Hepatocyte (in vitro differentiated cells): ENCODE measurements at regions not wholly inside any gene's neighbourhood (a gene's known extent, or its start where the extent isn't known, plus 50 kb on each side); places are given as distances from the start of the nearest gene placed in this dataset.
A peak's percentile ranks its signal among the peaks of the same experiment; 100 is the strongest.

Source experiments
- DNase-seq: peaks from one replicate; pipeline ENCODE4 v3.0.0-alpha.2; 2016; ENCODE audit warnings: low spot score
- H2AFZ ChIP-seq: fragments of 200-600 bp; sonication (generic); 2 replicates; pipeline ENCODE4 v1.6.0; 2016; ENCODE audit warnings: antibody characterized with exemption, mild to moderate bottlenecking
- H3K27ac ChIP-seq: fragments of 200-600 bp; sonication (generic); 2 replicates; pipeline ENCODE4 v1.5.1; 2016; ENCODE audit warnings: mild to moderate bottlenecking
- H3K27me3 ChIP-seq: fragments of 200-600 bp; sonication (generic); 2 replicates; pipeline ENCODE4 v1.6.1; 2016
- H3K36me3 ChIP-seq: fragments of 200-600 bp; sonication (generic); replicated peaks from 2 replicates; pipeline ENCODE4 v1.5.1; 2016; ENCODE audit warnings: low read depth; ENCODE audit not compliant: insufficient read depth
- H3K4me1 ChIP-seq: fragments of 200-600 bp; sonication (generic); 2 replicates; pipeline ENCODE4 v1.5.1; 2016; ENCODE audit warnings: mild to moderate bottlenecking, moderate library complexity; ENCODE audit not compliant: insufficient read depth
- H3K4me2 ChIP-seq: fragments of 200-600 bp; sonication (generic); 2 replicates; pipeline ENCODE4 v1.6.0; 2016
- H3K4me3 ChIP-seq: fragments of 200-600 bp; sonication (generic); 2 replicates; pipeline ENCODE4 v1.5.1; 2016; ENCODE audit warnings: mild to moderate bottlenecking
- H3K79me2 ChIP-seq: fragments of 200-600 bp; sonication (generic); 2 replicates; pipeline ENCODE4 v1.6.0; 2017; ENCODE audit warnings: mild to moderate bottlenecking
- H3K9me2 ChIP-seq: fragments of 200-600 bp; sonication (generic); replicated peaks from 2 replicates; pipeline ENCODE4 v1.6.0; 2017; ENCODE audit warnings: mild to moderate bottlenecking; ENCODE audit not compliant: insufficient read depth
- H3K9me3 ChIP-seq: fragments of 200-600 bp; sonication (generic); 2 replicates; pipeline ENCODE4 v1.5.1; 2016; ENCODE audit warnings: low read depth, mild to moderate bottlenecking
- H4K20me1 ChIP-seq: fragments of 200-600 bp; sonication (generic); 2 replicates; pipeline ENCODE4 v1.6.0; 2016; ENCODE audit warnings: mild to moderate bottlenecking; ENCODE audit not compliant: insufficient read depth, poor library complexity, severe bottlenecking
- EZH2 ChIP-seq: fragments of 200-600 bp; sonication (generic); IDR thresholded peaks from 2 replicates; pipeline ENCODE4 v1.6.1; 2016; ENCODE audit warnings: antibody characterized with exemption, mild to moderate bottlenecking, borderline replicate concordance
- EZH2phosphoT487 ChIP-seq: fragments of 200-600 bp; sonication (generic); IDR thresholded peaks from one replicate; pipeline ENCODE4 v1.6.1; 2018; ENCODE audit warnings: antibody characterized with exemption, mild to moderate bottlenecking, low read depth, moderate library complexity; ENCODE audit not compliant: unreplicated experiment, severe bottlenecking
- WGBS: methylation state at CpG from one replicate; pipeline ENCODE4 v1.1.6; 2016; ENCODE audit warnings: low lambda C conversion rate; ENCODE audit errors: missing lambda C conversion rate; 5-methylcytosine and 5-hydroxymethylcytosine counted together
- TF ChIP-seq, protein P1 (sequence below): fragments of 200-600 bp; sonication (generic); IDR thresholded peaks from 2 replicates; pipeline ENCODE4 v1.5.1; 2016; ENCODE audit warnings: antibody characterized with exemption, mild to moderate bottlenecking; ENCODE audit not compliant: poor library complexity

DNA sequence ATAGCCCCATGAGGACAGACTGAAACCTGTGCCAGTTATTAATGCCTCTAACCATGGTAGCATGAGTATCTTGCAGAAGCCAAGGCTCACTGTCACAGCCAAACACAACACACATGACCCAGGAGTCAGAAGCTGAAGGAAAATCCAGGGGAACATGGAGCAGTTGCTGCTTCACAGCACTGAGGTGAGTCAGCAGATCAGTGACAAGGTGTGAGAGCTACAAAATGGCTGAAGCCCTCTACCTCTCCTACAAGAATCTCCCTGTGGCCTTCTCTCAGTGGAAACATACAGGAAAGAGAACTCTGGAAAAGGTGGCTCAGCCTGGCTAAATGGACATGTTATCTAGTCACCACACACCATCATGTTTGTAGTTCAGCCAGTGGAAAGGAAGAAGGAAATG is 93.5 kb downstream of the NAB1 start:
- TF ChIP-seq, protein P1, sequence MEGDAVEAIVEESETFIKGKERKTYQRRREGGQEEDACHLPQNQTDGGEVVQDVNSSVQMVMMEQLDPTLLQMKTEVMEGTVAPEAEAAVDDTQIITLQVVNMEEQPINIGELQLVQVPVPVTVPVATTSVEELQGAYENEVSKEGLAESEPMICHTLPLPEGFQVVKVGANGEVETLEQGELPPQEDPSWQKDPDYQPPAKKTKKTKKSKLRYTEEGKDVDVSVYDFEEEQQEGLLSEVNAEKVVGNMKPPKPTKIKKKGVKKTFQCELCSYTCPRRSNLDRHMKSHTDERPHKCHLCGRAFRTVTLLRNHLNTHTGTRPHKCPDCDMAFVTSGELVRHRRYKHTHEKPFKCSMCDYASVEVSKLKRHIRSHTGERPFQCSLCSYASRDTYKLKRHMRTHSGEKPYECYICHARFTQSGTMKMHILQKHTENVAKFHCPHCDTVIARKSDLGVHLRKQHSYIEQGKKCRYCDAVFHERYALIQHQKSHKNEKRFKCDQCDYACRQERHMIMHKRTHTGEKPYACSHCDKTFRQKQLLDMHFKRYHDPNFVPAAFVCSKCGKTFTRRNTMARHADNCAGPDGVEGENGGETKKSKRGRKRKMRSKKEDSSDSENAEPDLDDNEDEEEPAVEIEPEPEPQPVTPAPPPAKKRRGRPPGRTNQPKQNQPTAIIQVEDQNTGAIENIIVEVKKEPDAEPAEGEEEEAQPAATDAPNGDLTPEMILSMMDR, result no peak
- TF ChIP-seq EZH2 (no peak), EZH2phosphoT487 (no peak)
- no peaks in the 10 kb centered on the region for H3K36me3 ChIP-seq
- H3K4me1 ChIP-seq, result no peaks in the 10 kb centered on the region
- no peak overlapping the region for H3K4me3 ChIP-seq
- no peaks in the 10 kb centered on the region for H3K79me2 ChIP-seq
- no peak overlapping the region for H3K27ac ChIP-seq
- no peak for DNase-seq
- H4K20me1 ChIP-seq, result no peaks in the 10 kb centered on the region
- H3K9me2 ChIP-seq, result no peaks in the 10 kb centered on the region
- no peaks in the 10 kb centered on the region for H3K9me3 ChIP-seq
- H3K4me2 ChIP-seq, result no peak overlapping the region
- H3K27me3 ChIP-seq, result no peaks in the 10 kb centered on the region
- no peak overlapping the region for H2AFZ ChIP-seq

DNA sequence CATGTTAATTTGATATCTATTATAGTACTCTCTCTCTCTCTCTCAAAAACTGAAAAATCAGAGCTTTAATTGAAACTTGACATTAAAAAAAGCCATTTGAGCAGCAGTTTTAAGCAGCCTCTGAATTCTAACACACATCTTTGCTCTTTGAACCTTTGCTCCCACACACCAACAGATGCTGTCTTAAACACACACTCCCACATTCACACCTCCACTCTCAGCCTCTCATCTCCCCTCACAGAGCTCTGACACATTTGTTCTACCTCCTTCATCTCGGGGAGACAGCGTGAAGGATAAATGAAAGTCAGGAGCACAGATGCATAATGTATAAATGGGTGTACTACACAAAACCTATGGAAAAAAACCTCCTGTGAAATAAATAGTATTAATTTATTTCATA is 95.2 kb downstream of the NAB1 start:
- Histone ChIP-seq H3K9me2 (no peaks in the 10 kb centered on the region), H3K4me1 (no peaks in the 10 kb centered on the region), H3K4me3 (no peak overlapping the region), H4K20me1 (no peaks in the 10 kb centered on the region), H3K27me3 (no peaks in the 10 kb centered on the region), H3K79me2 (no peaks in the 10 kb centered on the region), H3K9me3 (no peaks in the 10 kb centered on the region), H2AFZ (no peak overlapping the region), H3K4me2 (no peak overlapping the region), H3K36me3 (no peaks in the 10 kb centered on the region), H3K27ac (no peak overlapping the region)
- TF ChIP-seq, protein P1, result no peak
- TF ChIP-seq EZH2phosphoT487 (no peak), EZH2 (no peak)
- DNase-seq, result no peak
- WGBS, result 50% methylated on average over 2 of the region's 2 CpGs

DNA sequence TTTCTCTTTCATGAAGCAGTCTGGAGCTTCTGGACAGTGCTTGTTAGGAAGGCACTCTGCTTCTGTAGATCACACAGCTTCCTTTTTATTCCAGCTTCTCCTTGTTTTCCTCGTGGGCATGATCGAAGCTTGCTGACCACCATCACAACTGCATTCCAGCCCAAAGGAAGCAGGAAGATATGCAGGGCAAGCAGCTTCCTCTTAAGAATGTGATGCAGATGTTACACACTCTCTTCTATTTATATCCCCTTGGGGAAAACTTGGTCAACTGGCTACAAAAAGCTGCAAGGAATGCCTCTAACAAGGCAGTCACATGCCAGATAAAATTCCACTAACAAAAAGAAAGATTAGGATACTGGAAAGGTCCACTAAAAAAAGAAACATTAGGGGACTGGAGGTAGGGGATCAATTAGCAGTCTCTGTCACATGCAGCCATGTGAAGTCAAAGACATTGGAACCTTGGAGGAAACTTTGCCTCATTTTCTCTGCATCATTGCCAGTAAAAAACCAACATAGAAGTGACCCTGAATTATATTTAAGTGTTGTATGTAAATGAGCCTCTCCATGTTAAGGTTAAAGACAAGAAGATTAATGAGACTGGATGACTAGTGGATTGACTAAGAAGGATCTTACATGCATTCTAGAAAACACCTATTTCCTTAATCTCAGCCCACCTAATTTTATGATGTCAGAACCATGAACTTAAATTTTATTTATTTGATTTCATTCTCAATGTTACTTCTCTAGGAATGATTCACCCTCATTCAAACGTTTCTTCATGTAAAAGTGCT is 98.3 kb downstream of the NAB1 start:
- Histone ChIP-seq H3K36me3 (no peaks in the 10 kb centered on the region), H3K79me2 (no peaks in the 10 kb centered on the region), H3K4me2 (no peak overlapping the region), H4K20me1 (no peaks in the 10 kb centered on the region), H3K4me1 (no peaks in the 10 kb centered on the region), H3K27me3 (no peaks in the 10 kb centered on the region), H2AFZ (peak overlapping the region; percentile 17), H3K4me3 (no peak overlapping the region), H3K9me3 (no peaks in the 10 kb centered on the region), H3K27ac (no peak overlapping the region), H3K9me2 (no peaks in the 10 kb centered on the region)
- no peak for TF ChIP-seq EZH2phosphoT487
- TF ChIP-seq EZH2, result no peak
- TF ChIP-seq, protein P1, result no peak
- WGBS, result 55% methylated on average over 3 of the region's 3 CpGs
- DNase-seq, result no peak

DNA sequence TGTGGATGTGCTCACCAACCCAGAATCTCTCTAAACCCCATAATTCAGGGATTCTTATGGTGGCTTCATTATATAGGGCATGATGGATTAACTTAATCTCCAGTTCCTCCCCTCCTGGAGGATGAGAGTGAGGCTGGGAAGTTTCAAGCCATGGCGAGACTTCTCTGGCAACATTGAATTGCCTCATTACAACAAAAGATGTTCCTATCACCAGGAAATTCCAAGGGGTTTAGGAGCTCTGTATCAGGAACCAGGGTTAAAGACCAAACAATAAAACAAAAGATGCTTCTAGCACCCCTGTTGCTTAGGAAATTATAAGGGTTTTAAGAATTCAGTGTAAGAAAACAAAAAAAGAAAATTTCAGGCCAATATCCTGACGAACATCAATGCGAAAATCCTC is 100.1 kb downstream of the NAB1 start:
- no peaks in the 10 kb centered on the region for H4K20me1 ChIP-seq
- no peaks in the 10 kb centered on the region for H3K36me3 ChIP-seq
- no peak for DNase-seq
- no peaks in the 10 kb centered on the region for H3K9me2 ChIP-seq
- H3K4me1 ChIP-seq, result no peaks in the 10 kb centered on the region
- no peaks in the 10 kb centered on the region for H3K27me3 ChIP-seq
- H3K4me2 ChIP-seq, result no peak overlapping the region
- TF ChIP-seq, protein P1, result no peak
- no peak for TF ChIP-seq EZH2
- no peak for TF ChIP-seq EZH2phosphoT487
- no peak overlapping the region for H3K27ac ChIP-seq
- H3K4me3 ChIP-seq, result no peak overlapping the region
- no peak overlapping the region for H2AFZ ChIP-seq
- no peaks in the 10 kb centered on the region for H3K9me3 ChIP-seq
- WGBS, result 84% methylated on average over 3 of the region's 3 CpGs
- H3K79me2 ChIP-seq, result no peaks in the 10 kb centered on the region
